HG03025 (cell line): ENCODE measurements at regions not wholly inside any gene's neighbourhood (a gene's known extent, or its start where the extent isn't known, plus 50 kb on each side); places are given as distances from the start of the nearest gene placed in this dataset.
"Not testable (repeated sequence)": the region's sequence is repeated elsewhere in the genome, so short reads cannot be mapped to it uniquely, and the experiment has no call there.

Source experiments
- ATAC-seq: cut with Tn5 transposase; IDR thresholded peaks from one replicate; pipeline ENCODE4 v1.9.1; 2021; ENCODE audit warnings: mild to moderate bottlenecking, moderate library complexity; ENCODE audit not compliant: unreplicated experiment, low FRiP score

GRCh38 chr6:147947521-147947920, 395.1 kb upstream of the SASH1 start:
- no peak for ATAC-seq

- no peak for ATAC-seq
Observed at GRCh38 chr6:147949981-147950622, 392.5 kb upstream of the SASH1 start.

GRCh38 chr6:147950623-147950987, 392.0 kb upstream of the SASH1 start:
- no peak for ATAC-seq

- no peak for ATAC-seq
Observed at GRCh38 chr6:147951726-147952125, 390.9 kb upstream of the SASH1 start.

GRCh38 chr6:147954938-147955337, 387.7 kb upstream of the SASH1 start:
- ATAC-seq = no peak

GRCh38 chr6:147958683-147959082, 384.0 kb upstream of the SASH1 start:
- ATAC-seq = no peak

GRCh38 chr6:147961481-147962141, 381.0 kb upstream of the SASH1 start:
- no peak for ATAC-seq

- ATAC-seq = not testable (repeated sequence)
Observed at GRCh38 chr6:147965448-147965847, 377.2 kb upstream of the SASH1 start.

- no peak for ATAC-seq
Observed at GRCh38 chr6:147970970-147971369, 371.7 kb upstream of the SASH1 start.

- ATAC-seq = no peak
Observed at GRCh38 chr6:147972448-147972847, 370.2 kb upstream of the SASH1 start.

- ATAC-seq = no peak
Observed at GRCh38 chr6:147973806-147974205, 368.8 kb upstream of the SASH1 start.

GRCh38 chr6:147974376-147974775, 368.3 kb upstream of the SASH1 start:
- ATAC-seq = no peak

GRCh38 chr6:147977851-147978465, 364.7 kb upstream of the SASH1 start:
- no peak for ATAC-seq

- ATAC-seq = no peak
Observed at GRCh38 chr6:147979966-147980365, 362.7 kb upstream of the SASH1 start.

- ATAC-seq = no peak
Observed at GRCh38 chr6:147983581-147984366, 358.9 kb upstream of the SASH1 start.

- ATAC-seq = no peak
Observed at GRCh38 chr6:147986846-147987245, 355.8 kb upstream of the SASH1 start.

- ATAC-seq = no peak
Observed at GRCh38 chr6:147990159-147990558, 352.5 kb upstream of the SASH1 start.

- ATAC-seq = no peak
Observed at GRCh38 chr6:147991961-147992360, 350.7 kb upstream of the SASH1 start.

GRCh38 chr6:147999001-147999540, 343.6 kb upstream of the SASH1 start:
- no peak for ATAC-seq

- ATAC-seq = no peak
Observed at GRCh38 chr6:148001844-148002642, 340.6 kb upstream of the SASH1 start.
